Fibroblast of skin of right biceps (primary cell): ENCODE measurements at regions not wholly inside any gene's neighbourhood (a gene's known extent, or its start where the extent isn't known, plus 50 kb on each side); places are given as distances from the start of the nearest gene placed in this dataset.
"Not testable (repeated sequence)": the region's sequence is repeated elsewhere in the genome, so short reads cannot be mapped to it uniquely, and the experiment has no call there.

Source experiments
- DNase-seq: peaks from one replicate; pipeline ENCODE4 v3.0.0-alpha.2; 2013

DNA sequence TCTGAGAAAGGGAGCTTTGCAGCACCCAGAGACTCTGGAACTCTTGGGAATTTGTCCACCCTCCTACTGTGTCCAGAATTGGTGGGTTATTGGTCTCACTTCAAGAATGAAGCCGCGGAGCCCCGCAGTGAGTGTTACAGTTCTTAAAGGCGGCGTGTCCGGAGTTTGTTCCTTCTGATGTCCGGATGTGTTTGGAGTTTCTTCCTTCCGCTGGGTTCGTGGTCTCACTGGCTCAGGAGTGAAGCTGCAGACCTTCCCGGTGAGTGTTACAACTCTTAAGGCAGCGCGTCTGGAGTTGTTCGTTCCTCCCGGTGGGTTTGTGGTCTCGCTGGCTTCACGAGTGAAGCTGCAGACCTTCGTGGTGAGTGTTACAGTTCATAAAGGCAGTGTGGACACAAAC, 824.7 kb downstream of the LRRTM4 start:
- DNase-seq: not testable (repeated sequence)

DNA sequence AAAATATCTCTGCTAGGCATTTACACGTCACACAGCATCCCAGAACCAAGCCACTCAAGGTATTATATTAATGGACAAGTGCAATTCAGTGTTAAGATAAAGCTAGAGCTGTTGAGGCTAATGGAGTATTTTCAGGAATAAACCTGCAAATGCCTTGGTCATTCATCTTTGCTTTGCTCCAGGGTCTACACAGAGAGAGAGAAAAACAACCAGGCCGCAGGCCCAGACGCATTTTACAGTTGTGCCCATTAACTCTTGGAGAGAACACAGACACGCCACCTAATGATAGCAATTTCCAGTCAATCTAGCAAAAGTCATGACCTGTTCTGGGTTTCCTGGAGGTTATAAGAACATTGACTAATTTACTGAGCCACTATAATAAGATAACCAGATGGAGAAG, 829.3 kb downstream of the LRRTM4 start:
- DNase-seq: no peak

GRCh38 chr2:76688732-76689131, 833.4 kb downstream of the LRRTM4 start:
- DNase-seq: no peak

DNA sequence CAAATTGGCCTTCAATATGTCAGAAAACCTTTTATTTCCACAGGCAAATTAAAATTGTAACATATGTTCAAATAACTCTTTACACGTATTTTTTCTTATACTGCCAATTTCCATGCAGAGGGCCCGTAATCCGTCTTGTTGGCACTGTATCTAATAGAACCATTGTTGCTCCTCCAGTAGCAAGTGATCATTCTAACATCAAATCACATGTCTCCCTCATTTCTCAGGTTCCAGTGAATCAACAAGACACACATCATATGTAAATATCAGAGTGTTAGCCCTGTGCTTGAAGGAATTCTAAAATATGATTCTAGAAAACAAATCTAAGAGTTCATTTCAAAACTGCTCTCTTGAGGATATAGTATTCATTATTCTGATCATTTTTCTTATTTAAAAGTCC, 834.3 kb downstream of the LRRTM4 start:
- no peak for DNase-seq

DNA sequence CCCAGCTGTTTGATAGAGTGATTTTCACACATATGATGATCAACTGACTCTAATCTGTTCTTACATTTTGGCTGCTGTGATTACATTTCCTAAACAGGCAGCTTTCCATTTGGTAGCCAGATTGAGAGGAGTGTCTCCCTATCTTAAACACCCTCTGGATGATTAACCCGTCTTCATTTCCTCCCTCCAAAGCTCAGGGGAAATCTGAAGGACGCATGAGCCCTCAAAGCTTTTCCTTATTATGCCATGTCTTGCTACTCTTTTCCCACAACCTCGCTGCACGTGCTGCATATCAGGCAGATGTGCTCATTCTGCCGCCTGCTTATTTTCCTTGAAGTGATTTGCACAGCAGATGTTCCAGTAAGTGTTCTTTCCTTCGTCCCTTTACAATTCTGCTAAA, 837.4 kb downstream of the LRRTM4 start:
- DNase-seq: no peak

GRCh38 chr2:76679025-76679396, 843.2 kb downstream of the LRRTM4 start:
- no peak for DNase-seq

- DNase-seq: no peak
Measured at GRCh38 chr2:76678383-76679024, 843.7 kb downstream of the LRRTM4 start.

DNA sequence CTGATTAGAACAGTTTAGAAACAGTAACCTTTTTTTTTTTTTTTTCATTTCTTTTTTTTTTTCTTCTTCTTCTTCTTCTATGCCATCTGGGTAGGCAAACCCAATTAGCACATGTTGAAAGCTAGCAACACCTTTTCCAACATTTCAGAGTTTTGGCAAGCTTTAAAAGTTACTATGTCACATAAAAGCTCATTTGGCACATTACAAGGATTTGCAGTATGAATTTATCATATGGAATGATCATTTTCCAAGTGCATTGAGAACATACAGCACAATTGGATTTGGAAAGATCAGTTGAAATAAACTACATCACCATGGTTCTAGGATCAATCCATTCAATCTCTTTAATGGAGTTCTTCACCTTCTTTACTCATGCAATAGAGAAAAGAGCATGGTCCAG, 847.0 kb downstream of the LRRTM4 start:
- no peak for DNase-seq

DNA sequence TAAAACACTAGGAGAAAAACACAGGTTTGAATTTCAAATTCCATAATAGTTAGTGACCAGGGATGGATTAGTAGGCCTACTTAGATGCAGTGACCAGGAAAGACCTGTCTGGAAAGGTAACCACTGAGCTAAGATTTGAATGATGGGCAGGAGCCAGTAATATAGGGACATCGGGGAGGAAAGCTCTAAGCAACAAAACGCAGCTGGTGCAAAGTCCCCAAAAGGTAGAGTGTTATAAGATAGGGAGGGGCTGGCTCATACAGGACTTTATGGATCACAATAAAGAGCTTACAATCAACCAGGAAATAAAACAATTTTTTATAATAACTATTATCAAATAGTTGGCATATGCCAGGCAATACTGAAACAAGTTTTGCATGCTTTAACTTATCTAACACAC, 849.4 kb downstream of the LRRTM4 start:
- no peak for DNase-seq

- DNase-seq: no peak
Measured at GRCh38 chr2:76669966-76670465, 852.2 kb downstream of the LRRTM4 start.

- DNase-seq: no peak
Measured at GRCh38 chr2:76668279-76668678, 853.9 kb downstream of the LRRTM4 start.

DNA sequence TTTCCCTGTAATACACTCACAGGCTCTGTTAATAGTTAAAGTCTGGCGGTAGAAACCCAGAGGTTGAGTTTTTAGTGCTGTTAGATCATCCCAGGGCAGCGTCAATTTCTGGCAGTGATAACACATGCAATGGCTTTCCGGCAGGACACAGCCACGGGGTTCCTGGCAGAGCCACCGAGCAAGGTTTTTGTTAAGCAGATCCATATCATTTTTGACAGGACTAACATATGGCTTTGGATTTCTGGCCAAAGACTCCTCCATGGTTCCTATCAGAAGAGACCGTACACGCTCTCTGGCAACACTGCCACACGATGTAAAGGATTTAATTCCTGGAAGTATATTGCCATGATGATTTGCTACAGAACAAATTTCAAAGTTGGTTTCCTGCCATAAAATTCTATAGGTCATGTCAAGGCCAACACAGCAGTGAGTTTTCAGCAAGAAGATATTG, 854.3 kb downstream of the LRRTM4 start:
- no peak for DNase-seq

DNA sequence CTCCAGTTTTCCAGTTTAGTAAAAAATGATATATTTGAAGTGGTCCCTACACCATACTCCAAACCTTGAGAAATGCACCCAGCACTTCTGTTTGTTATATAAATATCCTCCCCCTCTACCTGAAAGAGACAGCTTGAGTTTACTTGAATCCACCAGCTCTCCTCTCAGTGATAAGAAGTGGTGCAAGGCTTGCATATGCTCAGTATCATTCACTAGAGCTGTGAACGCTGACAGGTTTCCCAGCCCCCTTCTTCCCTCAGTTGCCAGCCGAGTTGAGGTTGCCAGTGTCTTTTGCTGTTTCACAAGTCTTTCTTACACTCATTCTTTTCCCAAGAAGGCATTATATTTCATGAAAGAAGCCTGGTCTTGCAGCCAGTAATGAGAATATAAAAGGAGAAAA, 880.0 kb downstream of the LRRTM4 start:
- no peak for DNase-seq

GRCh38 chr2:76641506-76641905, 880.7 kb downstream of the LRRTM4 start:
- no peak for DNase-seq

DNA sequence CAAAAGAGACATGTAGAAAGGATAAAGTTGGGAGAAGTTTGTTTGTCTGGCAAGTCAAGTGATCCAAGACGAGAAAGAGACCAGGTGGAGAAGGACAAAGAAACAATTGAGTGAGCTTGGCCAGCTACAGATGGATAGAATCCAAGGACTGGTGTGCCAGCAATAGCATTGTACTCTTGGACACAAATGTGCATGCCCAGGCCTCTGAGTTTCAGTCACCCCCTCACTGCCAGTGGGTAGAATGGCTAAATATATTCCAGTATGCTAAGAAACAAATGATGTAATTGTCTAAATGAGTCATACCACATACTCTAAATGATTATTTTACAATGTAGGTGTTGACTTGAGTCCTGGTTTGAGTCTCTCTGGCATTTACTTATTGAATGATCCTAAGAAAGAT, 881.3 kb downstream of the LRRTM4 start:
- no peak for DNase-seq

DNA sequence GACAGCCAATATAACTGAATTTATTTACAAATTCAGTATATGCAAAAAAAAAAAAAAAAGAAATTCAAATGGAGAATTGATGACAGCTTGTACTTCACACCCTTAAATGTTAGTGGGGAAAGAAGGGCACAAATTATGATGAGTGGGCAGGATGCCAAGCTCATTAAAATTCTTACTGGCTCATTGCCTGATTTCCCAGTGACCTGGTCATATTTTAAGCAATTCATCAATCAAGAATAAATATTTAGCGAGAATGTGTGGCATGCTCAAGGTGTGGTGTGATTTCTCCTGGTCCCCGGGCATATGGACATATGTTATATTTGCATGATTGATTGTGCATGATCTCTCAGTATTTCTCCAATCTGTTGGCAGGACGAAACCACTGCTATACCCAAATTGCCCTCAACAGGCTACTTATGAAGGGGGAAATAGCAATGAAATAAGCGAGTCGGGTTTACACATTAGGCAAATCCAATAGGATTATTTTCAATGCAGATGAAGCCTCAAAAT, 883.0 kb downstream of the LRRTM4 start:
- DNase-seq: no peak

DNA sequence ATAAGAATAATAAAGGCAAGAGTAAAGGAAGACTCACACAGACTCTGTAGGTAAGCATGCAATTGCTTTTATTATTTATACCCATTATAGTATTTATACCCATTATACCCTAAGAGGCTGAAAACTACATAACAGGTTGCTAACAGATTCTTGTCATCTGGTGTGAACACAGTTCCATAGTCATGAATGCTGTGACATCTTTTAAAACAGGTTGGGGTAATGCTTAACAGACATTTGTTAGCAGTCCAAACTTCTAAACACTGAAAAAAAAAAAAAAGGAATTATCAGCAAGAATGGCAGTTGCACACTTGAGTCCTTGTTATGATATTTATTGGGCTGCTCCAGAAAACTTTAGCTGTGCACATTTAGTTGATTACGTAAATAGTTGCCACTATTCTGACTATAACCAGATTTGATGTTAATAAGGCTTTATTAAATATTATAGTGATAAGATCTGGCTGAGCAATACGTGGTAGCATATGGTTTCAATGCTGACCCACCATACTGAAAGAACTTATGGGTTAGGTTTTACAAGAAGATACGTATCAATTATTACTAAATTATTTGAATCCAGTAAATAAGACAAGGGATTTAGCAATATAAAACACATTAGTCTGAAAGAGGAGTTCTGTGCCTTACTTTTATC, 888.8 kb downstream of the LRRTM4 start:
- no peak for DNase-seq

DNA sequence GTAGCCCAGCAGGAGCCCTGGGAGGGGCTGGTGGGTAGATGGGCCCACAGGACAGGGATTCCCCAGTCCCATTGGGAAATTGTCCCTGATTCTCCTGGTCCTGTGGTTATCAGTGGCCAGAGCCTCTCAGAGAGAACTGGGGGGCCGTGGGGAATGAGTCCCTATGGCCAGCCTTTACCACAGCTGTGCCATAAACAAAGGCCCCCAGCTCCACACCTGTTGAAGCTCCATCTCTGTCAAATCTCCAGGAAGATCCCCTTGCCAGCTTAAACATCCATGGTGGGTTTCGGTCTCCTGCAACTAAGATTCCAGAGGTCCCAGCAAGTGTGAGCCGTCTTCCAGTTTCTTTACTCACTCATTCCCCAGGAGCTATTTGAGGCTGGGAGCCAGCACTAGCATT, 897.1 kb downstream of the LRRTM4 start:
- no peak for DNase-seq

DNA sequence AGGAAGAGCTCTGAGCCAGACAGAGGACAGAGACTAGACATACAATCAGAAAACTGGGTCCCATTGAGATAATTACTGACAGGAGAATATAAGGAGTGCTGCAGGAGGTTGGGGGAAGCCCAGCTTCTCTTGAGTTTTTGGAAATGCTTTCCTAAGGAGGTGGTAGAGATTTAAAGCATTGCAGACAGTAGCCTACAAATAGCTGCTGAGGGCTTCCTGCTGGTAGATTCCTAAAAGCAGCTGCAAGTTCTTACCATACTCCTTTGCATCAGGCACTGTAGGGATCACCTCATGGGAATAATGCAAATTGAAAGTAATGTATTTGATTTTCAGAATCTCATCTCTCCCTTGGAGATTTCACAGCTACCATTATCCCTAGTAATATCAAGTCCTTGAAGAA, 902.6 kb upstream of the GCFC2 start:
- no peak for DNase-seq

DNA sequence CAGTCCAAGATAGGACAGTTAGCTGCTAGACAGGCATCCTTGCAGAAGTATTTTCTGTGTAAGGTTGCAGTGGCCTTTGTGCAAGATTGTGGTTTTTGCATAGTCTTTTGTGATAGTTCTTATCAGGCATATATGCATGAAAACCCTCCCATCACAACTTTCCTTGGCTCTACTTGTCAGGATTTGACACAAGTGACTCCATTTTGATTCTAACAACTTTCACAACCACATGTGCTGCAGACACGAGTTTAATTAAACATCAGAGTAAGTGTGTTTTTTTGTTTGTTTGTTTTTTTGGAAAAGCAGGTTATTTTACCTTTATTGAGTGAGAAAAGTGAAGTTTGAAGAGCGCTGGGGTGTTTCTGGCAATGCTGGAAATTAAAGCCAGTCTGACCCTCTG, 902.0 kb upstream of the GCFC2 start:
- DNase-seq: no peak

GRCh38 chr2:76610451-76610850, 899.7 kb upstream of the GCFC2 start:
- no peak for DNase-seq

- DNase-seq: peak; percentile 65
Measured at GRCh38 chr2:76599732-76600368, 889.1 kb upstream of the GCFC2 start.

- no peak for DNase-seq
Measured at GRCh38 chr2:76584474-76584873, 873.8 kb upstream of the GCFC2 start.

- DNase-seq: no peak
Measured at GRCh38 chr2:76579911-76580310, 869.2 kb upstream of the GCFC2 start.
